OCI-LY1 (cell line): ENCODE measurements at regions not wholly inside any gene's neighbourhood (a gene's known extent, or its start where the extent isn't known, plus 50 kb on each side); places are given as distances from the start of the nearest gene placed in this dataset.
"Not testable (repeated sequence)": the region's sequence is repeated elsewhere in the genome, so short reads cannot be mapped to it uniquely, and the experiment has no call there.

Experiments used
- H2AFZ ChIP-seq: fragments of 200-600 bp; sonication (generic), shearing (Covaris generic); 2 replicates; pipeline ENCODE4 v1.6.0; 2014; ENCODE audit warnings: antibody characterized with exemption, mild to moderate bottlenecking, low read length
- H3F3A ChIP-seq: fragments of 200-600 bp; sonication (generic), shearing (Covaris generic); 2 replicates; pipeline ENCODE4 v1.6.0; 2014; ENCODE audit warnings: mild to moderate bottlenecking, antibody characterized with exemption, low read length, moderate library complexity; ENCODE audit not compliant: insufficient read depth
- H3K27ac ChIP-seq: fragments of 200-600 bp; sonication (generic); 2 replicates; pipeline ENCODE4 v1.5.1; 2014; ENCODE audit warnings: low read length, mixed run types, mild to moderate bottlenecking, low read depth; ENCODE audit not compliant: poor library complexity, severe bottlenecking
- H3K27me3 ChIP-seq: fragments of 200-600 bp; sonication (generic); 2 replicates; pipeline ENCODE4 v1.6.0; 2014; ENCODE audit warnings: antibody characterized with exemption, mild to moderate bottlenecking, low read length, moderate library complexity; ENCODE audit not compliant: insufficient read depth
- H3K36me3 ChIP-seq: fragments of 200-600 bp; sonication (generic); 2 replicates; pipeline ENCODE4 v1.6.1; 2014; ENCODE audit warnings: mild to moderate bottlenecking, antibody characterized with exemption, low read length, moderate library complexity, mixed read lengths; ENCODE audit not compliant: insufficient read depth
- H3K4me1 ChIP-seq: fragments of 200-600 bp; sonication (generic); 2 replicates; pipeline ENCODE4 v1.5.1; 2014; ENCODE audit warnings: mild to moderate bottlenecking, low read length, moderate library complexity; ENCODE audit not compliant: insufficient read depth, severe bottlenecking
- H3K4me2 ChIP-seq: fragments of 200-600 bp; sonication (generic), shearing (Covaris generic); 2 replicates; pipeline ENCODE4 v1.6.1; 2014; ENCODE audit warnings: low read length
- H3K4me3 ChIP-seq: fragments of 200-600 bp; sonication (generic); 2 replicates; pipeline ENCODE4 v1.5.1; 2014; ENCODE audit warnings: low read length, low read depth, mild to moderate bottlenecking, mixed read lengths; ENCODE audit not compliant: poor library complexity, severe bottlenecking
- H3K79me2 ChIP-seq: fragments of 200-600 bp; shearing (Covaris generic); 2 replicates; pipeline ENCODE4 v1.6.1; 2016; ENCODE audit warnings: mixed run types, low read length, mixed read lengths; ENCODE audit not compliant: insufficient read depth
- H3K9ac ChIP-seq: fragments of 200-600 bp; sonication (generic), shearing (Covaris generic); 2 replicates; pipeline ENCODE4 v1.6.1; 2014; ENCODE audit warnings: mild to moderate bottlenecking, low read length, mixed read lengths
- H3K9me2 ChIP-seq: fragments of 200-600 bp; sonication (generic), shearing (Covaris generic); 2 replicates; pipeline ENCODE4 v1.6.1; 2014; ENCODE audit warnings: low read depth, mild to moderate bottlenecking, low read length, mixed read lengths
- H3K9me3 ChIP-seq: fragments of 200-600 bp; shearing (Covaris generic); 2 replicates; pipeline ENCODE4 v1.6.1; 2014; ENCODE audit warnings: low read length, mixed read lengths
- H4K20me1 ChIP-seq: fragments of 200-600 bp; sonication (generic), shearing (Covaris generic); 2 replicates; pipeline ENCODE4 v1.6.0; 2016; ENCODE audit warnings: mild to moderate bottlenecking, low read length; ENCODE audit not compliant: insufficient read depth
- EZH2 ChIP-seq: fragments of 200-600 bp; sonication (generic), shearing (Covaris generic); IDR thresholded peaks from 2 replicates; pipeline ENCODE4 v1.8.0; 2017; ENCODE audit warnings: borderline replicate concordance, mixed run types, mild to moderate bottlenecking, antibody characterized with exemption, low read length, moderate library complexity, mixed read lengths
- TF ChIP-seq, protein P1 (sequence below): fragments of 200-600 bp; sonication (generic), shearing (Covaris generic); IDR thresholded peaks from 2 replicates; pipeline ENCODE4 v1.5.1; 2017; ENCODE audit warnings: mild to moderate bottlenecking, antibody characterized with exemption, low read length, moderate library complexity, mixed read lengths

DNA sequence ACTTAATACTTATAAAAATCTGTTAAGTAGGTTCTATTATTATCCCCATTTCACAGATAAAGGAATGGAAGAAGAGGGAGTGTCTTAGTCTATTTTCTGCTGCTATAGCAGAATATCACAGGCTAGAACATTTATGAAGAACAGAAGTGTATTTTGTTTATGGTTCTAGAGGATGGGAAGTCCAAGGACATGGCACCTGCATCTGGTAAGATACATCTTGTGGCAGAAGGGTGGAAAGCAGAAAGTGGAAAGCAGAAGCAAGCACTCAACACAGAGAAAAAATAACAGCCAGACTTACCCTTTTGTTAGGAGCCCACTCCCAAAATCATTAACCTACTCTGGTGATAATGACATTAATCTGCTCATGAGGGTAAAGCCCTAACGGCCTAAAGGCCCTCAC is 422.4 kb downstream of the NPIPA8 start:
- Histone ChIP-seq H4K20me1 (no peaks in the 10 kb centered on the region), H3K4me3 (no peak overlapping the region), H3K4me2 (no peak overlapping the region), H3K27ac (no peak overlapping the region), H3K9me2 (no peaks in the 10 kb centered on the region), H3K9ac (no peak overlapping the region), H3K9me3 (no peaks in the 10 kb centered on the region), H3K79me2 (no peaks in the 10 kb centered on the region), H3K36me3 (no peaks in the 10 kb centered on the region), H2AFZ (no peak overlapping the region), H3K4me1 (no peaks in the 10 kb centered on the region), H3K27me3 (no peaks in the 10 kb centered on the region), H3F3A (no peaks in the 10 kb centered on the region)
- TF ChIP-seq, protein P1, sequence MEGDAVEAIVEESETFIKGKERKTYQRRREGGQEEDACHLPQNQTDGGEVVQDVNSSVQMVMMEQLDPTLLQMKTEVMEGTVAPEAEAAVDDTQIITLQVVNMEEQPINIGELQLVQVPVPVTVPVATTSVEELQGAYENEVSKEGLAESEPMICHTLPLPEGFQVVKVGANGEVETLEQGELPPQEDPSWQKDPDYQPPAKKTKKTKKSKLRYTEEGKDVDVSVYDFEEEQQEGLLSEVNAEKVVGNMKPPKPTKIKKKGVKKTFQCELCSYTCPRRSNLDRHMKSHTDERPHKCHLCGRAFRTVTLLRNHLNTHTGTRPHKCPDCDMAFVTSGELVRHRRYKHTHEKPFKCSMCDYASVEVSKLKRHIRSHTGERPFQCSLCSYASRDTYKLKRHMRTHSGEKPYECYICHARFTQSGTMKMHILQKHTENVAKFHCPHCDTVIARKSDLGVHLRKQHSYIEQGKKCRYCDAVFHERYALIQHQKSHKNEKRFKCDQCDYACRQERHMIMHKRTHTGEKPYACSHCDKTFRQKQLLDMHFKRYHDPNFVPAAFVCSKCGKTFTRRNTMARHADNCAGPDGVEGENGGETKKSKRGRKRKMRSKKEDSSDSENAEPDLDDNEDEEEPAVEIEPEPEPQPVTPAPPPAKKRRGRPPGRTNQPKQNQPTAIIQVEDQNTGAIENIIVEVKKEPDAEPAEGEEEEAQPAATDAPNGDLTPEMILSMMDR: no peak
- no peak for TF ChIP-seq EZH2

DNA sequence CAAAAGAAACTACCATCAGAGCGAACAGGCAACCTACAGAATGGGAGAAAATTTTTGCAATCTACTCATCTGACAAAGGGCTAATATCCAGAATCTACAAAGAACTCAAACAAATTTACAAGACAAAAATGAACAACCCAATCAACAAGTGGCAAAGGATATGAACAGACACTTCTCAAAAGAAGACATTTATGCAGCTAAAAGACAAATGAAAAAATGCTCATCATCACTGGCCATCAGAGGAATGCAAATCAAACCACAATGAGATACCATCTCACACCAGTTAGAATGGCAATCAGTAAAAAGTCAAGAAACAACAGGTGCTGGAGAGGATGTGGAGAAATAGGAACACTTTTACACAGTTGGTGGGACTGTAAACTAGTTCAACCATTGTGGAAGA is 425.0 kb downstream of the NPIPA8 start:
- H3K4me2 ChIP-seq, H3K79me2 ChIP-seq, H2AFZ ChIP-seq, H3K9ac ChIP-seq, H3K27ac ChIP-seq, H3K4me1 ChIP-seq, H4K20me1 ChIP-seq, H3F3A ChIP-seq, H3K4me3 ChIP-seq, H3K9me3 ChIP-seq, H3K9me2 ChIP-seq, H3K36me3 ChIP-seq, H3K27me3 ChIP-seq: not testable (repeated sequence)

DNA sequence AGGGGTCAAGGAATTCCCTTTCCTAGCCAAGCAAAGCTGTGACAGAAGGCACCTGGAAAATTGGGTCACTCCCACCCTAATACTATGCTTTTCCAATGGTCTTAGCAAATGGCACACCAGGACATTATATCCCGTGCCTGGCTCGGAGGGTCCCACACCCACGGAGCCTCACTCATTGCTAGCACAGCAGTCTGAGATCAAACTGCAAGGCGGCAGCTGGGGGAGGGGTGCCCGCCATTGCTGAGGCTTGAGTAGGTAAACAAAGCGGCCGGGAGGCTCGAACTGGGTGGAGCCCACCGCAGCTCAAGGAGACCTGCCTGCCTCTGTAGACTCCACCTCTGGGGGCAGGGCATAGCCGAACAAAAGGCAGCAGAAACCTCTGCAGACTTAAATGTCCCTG is 429.9 kb downstream of the NPIPA8 start:
- not testable (repeated sequence) for H3K9ac ChIP-seq, H3K4me3 ChIP-seq, H3K27ac ChIP-seq, H3K36me3 ChIP-seq, H3K4me2 ChIP-seq, H2AFZ ChIP-seq, H4K20me1 ChIP-seq, H3K79me2 ChIP-seq, H3K9me2 ChIP-seq, H3K4me1 ChIP-seq, H3F3A ChIP-seq, H3K9me3 ChIP-seq, H3K27me3 ChIP-seq

DNA sequence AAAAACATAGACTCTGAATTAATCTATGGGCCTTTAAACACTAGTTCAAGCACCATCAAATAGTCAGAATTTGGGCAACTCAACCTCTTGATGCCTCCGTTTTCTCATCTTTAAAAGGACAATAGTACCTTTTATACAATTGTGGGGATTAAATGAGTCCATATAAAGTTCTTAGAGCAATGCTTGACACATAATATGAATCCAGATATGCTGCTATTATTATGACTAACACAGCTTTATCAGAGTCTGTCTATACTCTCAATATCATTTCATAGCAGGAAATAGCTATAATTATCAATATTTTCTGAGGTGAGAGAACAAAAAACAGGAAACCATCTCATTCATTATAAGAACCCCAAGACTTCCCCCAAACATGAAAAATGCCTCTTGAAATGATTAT is 430.5 kb upstream of the XYLT1 start:
- H2AFZ ChIP-seq: no peak overlapping the region

More for the DNA sequence above, 430.5 kb upstream of the XYLT1 start:
- no peaks in the 10 kb centered on the region for H3K79me2 ChIP-seq
- no peaks in the 10 kb centered on the region for H4K20me1 ChIP-seq
- H3F3A ChIP-seq: no peaks in the 10 kb centered on the region
- H3K4me2 ChIP-seq: no peak overlapping the region
- TF ChIP-seq EZH2: no peak
- TF ChIP-seq, protein P1: no peak
- H3K9ac ChIP-seq: no peak overlapping the region
- H3K4me1 ChIP-seq: no peaks in the 10 kb centered on the region
- no peaks in the 10 kb centered on the region for H3K9me3 ChIP-seq
- H3K27me3 ChIP-seq: no peaks in the 10 kb centered on the region
- H3K4me3 ChIP-seq: no peak overlapping the region
- no peaks in the 10 kb centered on the region for H3K9me2 ChIP-seq
- H3K36me3 ChIP-seq: no peaks in the 10 kb centered on the region
- no peak overlapping the region for H3K27ac ChIP-seq
